ENCODE measurements at regions not wholly inside any gene's neighbourhood (a gene's known extent, or its start where the extent isn't known, plus 50 kb on each side); places are given as distances from the start of the nearest gene placed in this dataset.

- dilution Hi-C loops (cut with MboI; ENCODE audit: extremely low pct_ligation_motif_present, low sequenced_read_pairs): no loop called here
- TF ChIP-seq EZH2 (IDR thresholded peaks at IDR 0.05; ENCODE audit: borderline replicate concordance, low read depth, low read length, severe bottlenecking) (no peak), POLR2A (IDR thresholded peaks at IDR 0.05; ENCODE audit: low read depth, low read length) (no peak), GATA2 (IDR thresholded peaks at IDR 0.05; ENCODE audit: insufficient read depth, insufficient read length, low read depth, low read length) (no peak), MYC (IDR thresholded peaks at IDR 0.05; ENCODE audit: low read depth, low read length) (no peak), JUN (IDR thresholded peaks at IDR 0.05; ENCODE audit: borderline replicate concordance, insufficient read depth, insufficient read length, low read depth) (no peak), POLR2AphosphoS5 (IDR thresholded peaks at IDR 0.05; ENCODE audit: insufficient read depth, low read depth, low read length) (no peak), FOS (IDR thresholded peaks at IDR 0.05; ENCODE audit: borderline replicate concordance, insufficient read depth, low read length) (no peak)
- TF ChIP-seq, protein P1, sequence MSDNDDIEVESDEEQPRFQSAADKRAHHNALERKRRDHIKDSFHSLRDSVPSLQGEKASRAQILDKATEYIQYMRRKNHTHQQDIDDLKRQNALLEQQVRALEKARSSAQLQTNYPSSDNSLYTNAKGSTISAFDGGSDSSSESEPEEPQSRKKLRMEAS (IDR thresholded peaks at IDR 0.05; ENCODE audit: insufficient read depth, insufficient read length): no peak
- TF ChIP-seq, protein P2, sequence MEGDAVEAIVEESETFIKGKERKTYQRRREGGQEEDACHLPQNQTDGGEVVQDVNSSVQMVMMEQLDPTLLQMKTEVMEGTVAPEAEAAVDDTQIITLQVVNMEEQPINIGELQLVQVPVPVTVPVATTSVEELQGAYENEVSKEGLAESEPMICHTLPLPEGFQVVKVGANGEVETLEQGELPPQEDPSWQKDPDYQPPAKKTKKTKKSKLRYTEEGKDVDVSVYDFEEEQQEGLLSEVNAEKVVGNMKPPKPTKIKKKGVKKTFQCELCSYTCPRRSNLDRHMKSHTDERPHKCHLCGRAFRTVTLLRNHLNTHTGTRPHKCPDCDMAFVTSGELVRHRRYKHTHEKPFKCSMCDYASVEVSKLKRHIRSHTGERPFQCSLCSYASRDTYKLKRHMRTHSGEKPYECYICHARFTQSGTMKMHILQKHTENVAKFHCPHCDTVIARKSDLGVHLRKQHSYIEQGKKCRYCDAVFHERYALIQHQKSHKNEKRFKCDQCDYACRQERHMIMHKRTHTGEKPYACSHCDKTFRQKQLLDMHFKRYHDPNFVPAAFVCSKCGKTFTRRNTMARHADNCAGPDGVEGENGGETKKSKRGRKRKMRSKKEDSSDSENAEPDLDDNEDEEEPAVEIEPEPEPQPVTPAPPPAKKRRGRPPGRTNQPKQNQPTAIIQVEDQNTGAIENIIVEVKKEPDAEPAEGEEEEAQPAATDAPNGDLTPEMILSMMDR (IDR thresholded peaks at IDR 0.05; ENCODE audit: extremely low read depth in 1 of 2, insufficient read depth in 1 of 2, low read depth in 1 of 2, low read length in 2 of 2): no peak
- Histone ChIP-seq H3K4me1 (ENCODE audit: control insufficient read depth, extremely low read depth, insufficient read depth, low read length) (no peaks in the 10 kb centered on the region), H3K36me3 (ENCODE audit: control insufficient read depth in 2 of 2, extremely low read depth in 1 of 2, insufficient read depth in 2 of 2, low read length in 2 of 2) (no peaks in the 10 kb centered on the region), H3K4me3 (replicated peaks in 1 of 3; ENCODE audit: insufficient read depth in 1 of 3, low read depth in 1 of 3, low read length in 3 of 3) (no peak overlapping the region), H3K9me3 (replicated peaks; ENCODE audit: control insufficient read depth, insufficient read depth, low read length) (no peaks in the 10 kb centered on the region), H3K79me2 (ENCODE audit: control insufficient read depth, insufficient read depth, low read length) (no peaks in the 10 kb centered on the region), H2AFZ (ENCODE audit: low read depth, low read length) (no peak overlapping the region), H3K27me3 (ENCODE audit: control insufficient read depth in 2 of 2, insufficient read depth in 2 of 2, low read length in 2 of 2) (no peaks in the 10 kb centered on the region), H3K4me2 (ENCODE audit: insufficient read depth, low read length) (no peak overlapping the region), H3K9ac (replicated peaks; ENCODE audit: extremely low read depth, insufficient read depth, low read length) (no peak overlapping the region), H4K20me1 (replicated peaks; ENCODE audit: control insufficient read depth, extremely low read depth, insufficient read depth, low read length) (no peaks in the 10 kb centered on the region), H3K9me1 (replicated peaks; ENCODE audit: control insufficient read depth, extremely low read depth, insufficient read depth, low read length) (no peaks in the 10 kb centered on the region), H3K27ac (ENCODE audit: insufficient read depth, low read depth, low read length) (no peak overlapping the region)
- ChIA-PET CTCF (no interaction called here), POLR2A (no interaction called here)
- FAIRE-seq: no peak
- no TSS peak for BruUV-seq (replicated peaks)
- intact Hi-C loops (cut with micrococcal nuclease): no loop called here
- DNase-seq (ENCODE audit: low read depth, low spot score): no peak
Observed at GRCh38 chr17:71402661-71403141, 718.1 kb upstream of the SOX9 start.

Data from endothelial cell of umbilical vein (primary cell).